ENCODE measurements at regions not wholly inside any gene's neighbourhood (a gene's known extent, or its start where the extent isn't known, plus 50 kb on each side); places are given as distances from the start of the nearest gene placed in this dataset.

- no peaks in the 10 kb centered on the region for H3K9me3 ChIP-seq
- H3K27me3 ChIP-seq, result no peaks in the 10 kb centered on the region
- no peak for TF ChIP-seq POLR2A (IDR thresholded peaks at IDR 0.05)
- TF ChIP-seq EP300 (IDR thresholded peaks at IDR 0.05), result no peak
- no peak for TF ChIP-seq POLR2AphosphoS5 (IDR thresholded peaks at IDR 0.05)
- TF ChIP-seq CTCF (IDR thresholded peaks at IDR 0.05), result no peak
- no peak overlapping the region for H3K4me3 ChIP-seq
- over 99% methylated on average over 3 of the region's 4 CpGs for WGBS
- H3K27ac ChIP-seq, result no peak overlapping the region
- no peaks in the 10 kb centered on the region for H3K4me1 ChIP-seq
- H3K36me3 ChIP-seq, result peaks cover 65% of the 10 kb centered on the region
- no peak for DNase-seq (ENCODE audit: low spot score in 2 of 2)
Observed at GRCh38 chr1:206420471-206420870, 49.8 kb upstream of the IKBKE start.
